PC-9 (cell line): ENCODE measurements at regions not wholly inside any gene's neighbourhood (a gene's known extent, or its start where the extent isn't known, plus 50 kb on each side); places are given as distances from the start of the nearest gene placed in this dataset.
A peak's percentile ranks its signal among the peaks of the same experiment; 100 is the strongest.

Experiments used
- BruUV-seq: library from RNA; stranded (reverse); fragments of 400-500 nt; replicated peaks from 2 replicates; lab custom pipeline; 2021; lab: Mats Ljungman, UMichigan
- CTCF ChIA-PET: fragments of 300-600 bp; sonication (Branson Sonifier 250); formaldehyde crosslinking; loops from one replicate; lab custom pipeline; 2022; ENCODE audit warnings: antibody characterized with exemption; lab: Charles Lee
- POLR2A ChIA-PET: fragments of 300-600 bp; sonication (Branson Sonifier 250); formaldehyde crosslinking; loops from one replicate; lab custom pipeline; 2022; ENCODE audit warnings: antibody characterized with exemption; ENCODE audit not compliant: unreplicated experiment; lab: Charles Lee
- DNase-seq, 2 experiments: peaks; one replicate each; pipeline versions ENCODE4 v3.0.0 to v3.0.0-alpha.2; 2015 to 2022; ENCODE audit warnings: mixed read lengths in 1 of 2
- H2AFZ ChIP-seq: fragments of 200-600 bp; sonication (generic); 2 replicates; pipeline ENCODE4 v1.8.1; 2017; ENCODE audit warnings: antibody characterized with exemption
- H3F3A ChIP-seq: fragments of 200-600 bp; sonication (generic); 2 replicates; pipeline ENCODE4 v1.8.1; 2017; ENCODE audit warnings: antibody characterized with exemption, mild to moderate bottlenecking, low read depth; ENCODE audit not compliant: insufficient read depth
- H3K27ac ChIP-seq: fragments of 200-600 bp; sonication (generic); 2 replicates; pipeline ENCODE4 v1.6.1; 2016; ENCODE audit warnings: mixed run types
- H3K27me3 ChIP-seq: fragments of 200-600 bp; sonication (generic); 2 replicates; pipeline ENCODE4 v1.6.1; 2016; ENCODE audit warnings: low read depth, mixed run types; ENCODE audit not compliant: insufficient read depth
- H3K36me3 ChIP-seq: fragments of 200-600 bp; sonication (generic); 2 replicates; pipeline ENCODE4 v1.6.1; 2016; ENCODE audit warnings: low read depth, mixed run types
- H3K4me1 ChIP-seq: fragments of 200-600 bp; sonication (generic); replicated peaks from 2 replicates; pipeline ENCODE4 v1.6.1; 2016; ENCODE audit warnings: mixed run types; ENCODE audit not compliant: insufficient read depth
- H3K4me2 ChIP-seq: fragments of 200-600 bp; sonication (generic); 2 replicates; pipeline ENCODE4 v1.6.1; 2017; ENCODE audit warnings: mixed run types
- H3K4me3 ChIP-seq: fragments of 200-600 bp; sonication (generic); 2 replicates; pipeline ENCODE4 v1.6.1; 2016; ENCODE audit warnings: mixed run types
- H3K79me2 ChIP-seq: fragments of 200-600 bp; sonication (generic); 2 replicates; pipeline ENCODE4 v1.6.1; 2017; ENCODE audit warnings: low read depth, mixed run types
- H3K9me2 ChIP-seq: fragments of 200-600 bp; sonication (generic); 2 replicates; pipeline ENCODE4 v1.8.1; 2017; ENCODE audit warnings: mild to moderate bottlenecking; ENCODE audit not compliant: insufficient read depth
- H3K9me3 ChIP-seq: fragments of 200-600 bp; sonication (generic); 2 replicates; pipeline ENCODE4 v1.8.1; 2016; ENCODE audit warnings: low read depth; ENCODE audit not compliant: insufficient read depth
- H4K20me1 ChIP-seq: fragments of 200-600 bp; sonication (generic); 2 replicates; pipeline ENCODE4 v1.8.1; 2017; ENCODE audit not compliant: insufficient read depth
- CTCF ChIP-seq: fragments of 200-600 bp; sonication (generic); conservative IDR thresholded peaks from 2 replicates; pipeline ENCODE4 v1.6.1; 2017; ENCODE audit warnings: mixed run types, antibody characterized with exemption, mild to moderate bottlenecking, moderate library complexity
- EZH2 ChIP-seq: fragments of 200-600 bp; sonication (generic); IDR thresholded peaks from 2 replicates; pipeline ENCODE4 v1.8.0; 2017; ENCODE audit warnings: antibody characterized with exemption, low read depth
- intact Hi-C: fragments of 100-400 bp; cut with micrococcal nuclease; formaldehyde crosslinking; loops from one replicate; pipeline ENCODE4 v1.10.0; 2022; ENCODE audit not compliant: unreplicated experiment

GRCh38 chr10:65534771-65535170 is 1391.1 kb upstream of the LRRTM3 start:
- no peaks in the 10 kb centered on the region for H3K79me2 ChIP-seq
- H3K27me3 ChIP-seq = no peaks in the 10 kb centered on the region
- intact Hi-C loops = no loop called here
- no peak overlapping the region for H3K4me2 ChIP-seq
- BruUV-seq = no TSS peak
- ChIA-PET CTCF (no interaction called here), POLR2A (no interaction called here)
- no peaks in the 10 kb centered on the region for H3K9me3 ChIP-seq
- DNase-seq = no peak
- no peaks in the 10 kb centered on the region for H3K36me3 ChIP-seq
- no peaks in the 10 kb centered on the region for H3K4me1 ChIP-seq
- no peak overlapping the region for H3K27ac ChIP-seq
- TF ChIP-seq CTCF (no peak), EZH2 (no peak)
- no peaks in the 10 kb centered on the region for H3K9me2 ChIP-seq
- H4K20me1 ChIP-seq = no peaks in the 10 kb centered on the region
- H3F3A ChIP-seq = no peaks in the 10 kb centered on the region
- H3K4me3 ChIP-seq = no peak overlapping the region
- no peak overlapping the region for H2AFZ ChIP-seq

GRCh38 chr10:65544756-65545155 is 1381.1 kb upstream of the LRRTM3 start:
- Histone ChIP-seq H3K27ac (no peak overlapping the region), H3K79me2 (no peaks in the 10 kb centered on the region), H3K9me2 (no peaks in the 10 kb centered on the region), H3K4me2 (no peak overlapping the region), H3K4me3 (no peak overlapping the region), H3K9me3 (no peaks in the 10 kb centered on the region; the same call in 1 of the 2 replicates), H3K27me3 (no peaks in the 10 kb centered on the region), H2AFZ (no peak overlapping the region), H3F3A (no peaks in the 10 kb centered on the region), H3K4me1 (no peaks in the 10 kb centered on the region), H3K36me3 (no peaks in the 10 kb centered on the region), H4K20me1 (no peaks in the 10 kb centered on the region)
- intact Hi-C loops = no loop called here
- POLR2A ChIA-PET = no interaction called here
- CTCF ChIA-PET = interaction anchor here (0.7 kb wide), 1 partner anchor 496 kb away, joined by 4 read pairs; no protein-coding TSS in a partner anchor
- DNase-seq = no peak
- BruUV-seq = no TSS peak
- TF ChIP-seq EZH2 (no peak), CTCF (no peak)

- Histone ChIP-seq H3K36me3 (no peaks in the 10 kb centered on the region), H3K27me3 (no peaks in the 10 kb centered on the region), H3K79me2 (no peaks in the 10 kb centered on the region), H3K4me1 (no peaks in the 10 kb centered on the region), H2AFZ (0 out of 2 replicates have a peak overlapping the region, but pooled peaks have one; percentile 27), H3F3A (no peaks in the 10 kb centered on the region), H3K9me3 (no peaks in the 10 kb centered on the region), H3K4me2 (no peak overlapping the region), H3K9me2 (peaks cover 10% of the 10 kb centered on the region; the same call in 1 of the 2 replicates), H3K27ac (no peak overlapping the region), H4K20me1 (no peaks in the 10 kb centered on the region), H3K4me3 (no peak overlapping the region)
- TF ChIP-seq EZH2 = no peak
- ChIA-PET CTCF (no interaction called here), POLR2A (no interaction called here)
- intact Hi-C loops = no loop called here
- BruUV-seq = no TSS peak
- no peak for DNase-seq
Observed at GRCh38 chr10:65548001-65548400, 1377.8 kb upstream of the LRRTM3 start.

GRCh38 chr10:65550761-65551160 is 1375.1 kb upstream of the LRRTM3 start:
- H4K20me1 ChIP-seq = no peaks in the 10 kb centered on the region
- H2AFZ ChIP-seq = peak overlapping the region; percentile 69
- intact Hi-C loops = no loop called here
- no peaks in the 10 kb centered on the region for H3K36me3 ChIP-seq
- no peaks in the 10 kb centered on the region for H3K79me2 ChIP-seq
- H3K9me2 ChIP-seq = peaks cover 10% of the 10 kb centered on the region; the same call in 1 of the 2 replicates
- ChIA-PET CTCF (no interaction called here), POLR2A (no interaction called here)
- no peak overlapping the region for H3K4me2 ChIP-seq
- no TSS peak for BruUV-seq
- no peak for DNase-seq
- H3F3A ChIP-seq = no peaks in the 10 kb centered on the region
- no peaks in the 10 kb centered on the region for H3K4me1 ChIP-seq
- TF ChIP-seq CTCF = no peak
- TF ChIP-seq EZH2 = no peak
- no peak overlapping the region for H3K27ac ChIP-seq
- no peaks in the 10 kb centered on the region for H3K9me3 ChIP-seq
- no peaks in the 10 kb centered on the region for H3K27me3 ChIP-seq
- H3K4me3 ChIP-seq = no peak overlapping the region
